ENCODE measurements at regions not wholly inside any gene's neighbourhood (a gene's known extent, or its start where the extent isn't known, plus 50 kb on each side); places are given as distances from the start of the nearest gene placed in this dataset.

DNA sequence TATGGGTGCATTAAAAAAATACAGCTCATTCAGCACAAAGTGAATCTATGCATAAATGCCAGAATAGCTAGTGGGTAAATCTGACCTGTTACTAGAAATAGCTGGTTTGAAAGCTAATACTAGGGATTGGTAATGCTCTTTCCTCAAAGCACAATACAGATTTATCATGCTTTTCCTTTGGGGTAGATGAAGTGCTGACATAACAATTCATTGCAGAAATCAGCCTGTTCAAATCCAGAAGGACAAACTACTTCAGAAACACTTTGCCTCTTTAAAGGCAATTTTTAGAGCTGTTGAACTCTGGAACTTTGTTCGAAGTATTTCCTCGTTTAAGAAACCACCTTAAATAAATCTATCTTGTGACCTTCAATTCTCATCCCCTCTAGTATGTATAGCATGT is 957.9 kb downstream of the ARAP2 start:
- TF ChIP-seq POLR2AphosphoS5 (IDR thresholded peaks at IDR 0.05) (no peak), POLR2A (IDR thresholded peaks at IDR 0.05) (no peak)
- TF ChIP-seq, protein P1, sequence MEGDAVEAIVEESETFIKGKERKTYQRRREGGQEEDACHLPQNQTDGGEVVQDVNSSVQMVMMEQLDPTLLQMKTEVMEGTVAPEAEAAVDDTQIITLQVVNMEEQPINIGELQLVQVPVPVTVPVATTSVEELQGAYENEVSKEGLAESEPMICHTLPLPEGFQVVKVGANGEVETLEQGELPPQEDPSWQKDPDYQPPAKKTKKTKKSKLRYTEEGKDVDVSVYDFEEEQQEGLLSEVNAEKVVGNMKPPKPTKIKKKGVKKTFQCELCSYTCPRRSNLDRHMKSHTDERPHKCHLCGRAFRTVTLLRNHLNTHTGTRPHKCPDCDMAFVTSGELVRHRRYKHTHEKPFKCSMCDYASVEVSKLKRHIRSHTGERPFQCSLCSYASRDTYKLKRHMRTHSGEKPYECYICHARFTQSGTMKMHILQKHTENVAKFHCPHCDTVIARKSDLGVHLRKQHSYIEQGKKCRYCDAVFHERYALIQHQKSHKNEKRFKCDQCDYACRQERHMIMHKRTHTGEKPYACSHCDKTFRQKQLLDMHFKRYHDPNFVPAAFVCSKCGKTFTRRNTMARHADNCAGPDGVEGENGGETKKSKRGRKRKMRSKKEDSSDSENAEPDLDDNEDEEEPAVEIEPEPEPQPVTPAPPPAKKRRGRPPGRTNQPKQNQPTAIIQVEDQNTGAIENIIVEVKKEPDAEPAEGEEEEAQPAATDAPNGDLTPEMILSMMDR (IDR thresholded peaks at IDR 0.05), result no peak
- no peak overlapping the region for H3K27ac ChIP-seq
- no peaks in the 10 kb centered on the region for H3K4me1 ChIP-seq (replicated peaks)
- intact Hi-C loops (cut with DNase I), result no loop called here
- no peak overlapping the region for H3K4me3 ChIP-seq
- H3K9me3 ChIP-seq, result no peaks in the 10 kb centered on the region
- DNase-seq (ENCODE audit: low spot score), result no peak
- no peaks in the 10 kb centered on the region for H3K36me3 ChIP-seq
- H3K27me3 ChIP-seq (replicated peaks; ENCODE audit: insufficient read depth), result no peaks in the 10 kb centered on the region
- WGBS, result 84% methylated on average over 2 of the region's 2 CpGs

DNA sequence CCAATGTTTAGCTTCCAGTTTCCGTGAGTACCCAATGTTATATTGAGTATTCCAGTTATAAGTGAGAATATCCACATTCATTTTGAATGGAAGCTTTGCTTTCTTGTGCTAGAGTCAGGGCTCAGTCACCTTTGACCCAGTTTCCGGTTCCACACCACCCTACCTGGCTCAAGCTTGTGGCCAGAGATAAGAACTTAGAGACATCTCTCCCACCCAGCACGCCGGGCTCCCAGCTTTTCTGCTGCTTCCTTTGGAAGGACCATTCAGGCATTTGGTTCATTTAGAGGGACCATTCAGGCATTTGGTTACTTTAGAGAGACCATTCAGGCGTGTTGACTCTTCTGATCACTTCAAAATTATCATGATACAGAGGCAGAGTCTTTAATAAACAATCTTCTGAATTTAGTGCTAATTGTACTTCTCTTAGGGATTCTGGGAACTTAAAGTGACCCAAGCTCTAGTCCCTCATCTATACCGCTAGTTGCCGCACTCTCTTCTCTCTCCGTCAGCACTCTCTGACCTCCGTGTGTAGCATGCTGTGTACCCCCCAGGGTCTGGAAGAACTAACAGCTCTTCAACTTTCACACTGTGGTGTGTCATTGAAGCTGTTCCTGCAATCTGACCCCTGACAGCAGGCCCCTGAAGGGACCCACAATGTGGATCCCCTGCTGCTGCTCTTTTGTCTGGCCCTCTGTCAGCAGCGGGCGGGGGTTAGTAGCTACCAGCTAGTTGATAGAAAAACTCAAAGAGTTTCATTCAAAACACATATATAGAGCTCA is 943.1 kb downstream of the ARAP2 start:
- 76% methylated on average over 11 of the region's 11 CpGs for WGBS
- H3K36me3 ChIP-seq, result no peaks in the 10 kb centered on the region
- DNase-seq (ENCODE audit: low spot score), result no peak
- H3K27ac ChIP-seq, result no peak overlapping the region
- H3K9me3 ChIP-seq, result no peaks in the 10 kb centered on the region
- intact Hi-C loops (cut with DNase I), result no loop called here
- H3K4me1 ChIP-seq (replicated peaks), result no peaks in the 10 kb centered on the region
- no peak overlapping the region for H3K4me3 ChIP-seq
- H3K27me3 ChIP-seq (replicated peaks; ENCODE audit: insufficient read depth), result no peaks in the 10 kb centered on the region
- TF ChIP-seq POLR2A (IDR thresholded peaks at IDR 0.05) (no peak), POLR2AphosphoS5 (IDR thresholded peaks at IDR 0.05) (no peak)
- TF ChIP-seq, protein P1 (IDR thresholded peaks at IDR 0.05), result no peak

- no peak overlapping the region for H3K4me3 ChIP-seq
- no peak overlapping the region for H3K27ac ChIP-seq
- TF ChIP-seq, protein P1 (IDR thresholded peaks at IDR 0.05), result no peak
- intact Hi-C loops (cut with DNase I), result no loop called here
- no peaks in the 10 kb centered on the region for H3K36me3 ChIP-seq
- H3K4me1 ChIP-seq (replicated peaks), result no peaks in the 10 kb centered on the region
- H3K9me3 ChIP-seq, result no peaks in the 10 kb centered on the region
- no peaks in the 10 kb centered on the region for H3K27me3 ChIP-seq (replicated peaks; ENCODE audit: insufficient read depth)
- DNase-seq (ENCODE audit: low spot score), result no peak
Measured at GRCh38 chr4:35315419-35315818, 928.9 kb downstream of the ARAP2 start.

DNA sequence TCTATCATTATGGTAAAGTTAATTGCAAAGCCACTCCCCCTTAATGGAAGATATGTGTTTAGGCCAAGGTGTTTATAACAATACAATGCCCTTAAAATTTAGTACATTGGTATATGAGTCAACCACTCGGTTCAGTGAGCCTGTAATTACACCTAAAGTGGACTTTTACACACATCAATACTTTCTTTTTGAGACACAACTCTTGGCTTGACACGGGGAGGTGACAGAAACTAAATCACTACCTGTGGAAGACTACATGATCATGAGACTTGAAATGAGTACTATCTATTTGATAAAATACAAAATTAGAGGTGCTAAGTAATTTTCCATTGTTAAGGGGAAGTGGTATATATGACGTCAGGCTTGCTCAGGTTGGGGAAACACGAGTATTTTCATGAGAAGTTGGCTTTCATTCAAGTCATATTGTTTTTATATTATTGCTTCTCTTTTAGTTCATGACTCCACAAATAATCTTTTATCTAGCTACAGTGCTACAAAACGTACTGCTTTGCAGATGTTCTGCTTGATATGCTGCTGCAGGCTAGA is 918.3 kb downstream of the ARAP2 start:
- Histone ChIP-seq H3K27ac (no peak overlapping the region), H3K4me1 (replicated peaks) (no peaks in the 10 kb centered on the region), H3K4me3 (no peak overlapping the region), H3K27me3 (replicated peaks; ENCODE audit: insufficient read depth) (no peaks in the 10 kb centered on the region), H3K36me3 (no peaks in the 10 kb centered on the region), H3K9me3 (no peaks in the 10 kb centered on the region)
- no peak for DNase-seq (ENCODE audit: low spot score)
- TF ChIP-seq, protein P1 (IDR thresholded peaks at IDR 0.05), result no peak
- TF ChIP-seq POLR2AphosphoS5 (IDR thresholded peaks at IDR 0.05) (no peak), POLR2A (IDR thresholded peaks at IDR 0.05) (no peak)
- 51% methylated on average over 5 of the region's 5 CpGs for WGBS
- intact Hi-C loops (cut with DNase I), result no loop called here

DNA sequence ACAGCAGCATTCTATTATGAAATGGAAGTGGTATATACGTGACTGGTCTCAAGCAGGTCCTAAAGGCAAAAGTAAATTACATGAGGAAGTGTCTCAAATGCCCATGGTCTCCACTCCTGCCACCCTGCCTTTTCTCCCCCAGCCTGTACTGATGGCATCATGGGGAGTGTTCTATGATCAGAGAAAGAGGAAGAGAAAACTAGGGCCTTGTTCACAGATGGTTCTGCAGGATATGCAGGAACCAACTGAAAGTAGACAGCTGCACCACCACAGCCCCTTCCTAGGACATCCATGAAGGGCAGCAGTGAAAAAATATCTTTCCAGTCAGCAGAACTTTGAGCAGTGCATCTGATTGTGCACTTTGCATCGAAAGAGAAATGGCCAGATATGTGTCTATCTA is 901.5 kb downstream of the ARAP2 start:
- H3K4me3 ChIP-seq, result no peak overlapping the region
- 35% methylated on average over 2 of the region's 2 CpGs for WGBS
- no peaks in the 10 kb centered on the region for H3K9me3 ChIP-seq
- no peak for DNase-seq (ENCODE audit: low spot score)
- TF ChIP-seq, protein P1 (IDR thresholded peaks at IDR 0.05), result no peak
- TF ChIP-seq POLR2AphosphoS5 (IDR thresholded peaks at IDR 0.05), result no peak
- no peak for TF ChIP-seq POLR2A (IDR thresholded peaks at IDR 0.05)
- H3K4me1 ChIP-seq (replicated peaks), result no peaks in the 10 kb centered on the region
- intact Hi-C loops (cut with DNase I), result no loop called here
- no peaks in the 10 kb centered on the region for H3K27me3 ChIP-seq (replicated peaks; ENCODE audit: insufficient read depth)
- H3K27ac ChIP-seq, result no peak overlapping the region
- H3K36me3 ChIP-seq, result no peaks in the 10 kb centered on the region
